Hematopoietic multipotent progenitor cell treated with erythropoietin and hydrocortisone succinate and interleukin-3 and kit ligand, for 17 days (in vitro differentiated cells): ENCODE measurements at regions not wholly inside any gene's neighbourhood (a gene's known extent, or its start where the extent isn't known, plus 50 kb on each side); places are given as distances from the start of the nearest gene placed in this dataset.
"Not testable (repeated sequence)": the region's sequence is repeated elsewhere in the genome, so short reads cannot be mapped to it uniquely, and the experiment has no call there.

Source experiments
- DNase-seq: peaks from one replicate; pipeline ENCODE4 v3.0.0-alpha.2; 2015; ENCODE audit warnings: low spot score

GRCh38 chr18:70808481-70809056, 519.7 kb downstream of the SOCS6 start:
- no peak for DNase-seq

GRCh38 chr18:70781860-70782453, 493.1 kb downstream of the SOCS6 start:
- DNase-seq: peak; percentile 6

- not testable (repeated sequence) for DNase-seq
These were observed 477.4 kb downstream of the SOCS6 start for GRCh38 chr18:70766254-70766653.

GRCh38 chr18:70762812-70763211, 474.0 kb downstream of the SOCS6 start:
- no peak for DNase-seq

- DNase-seq: no peak
These were observed 469.9 kb downstream of the SOCS6 start for GRCh38 chr18:70758780-70759179.

DNA sequence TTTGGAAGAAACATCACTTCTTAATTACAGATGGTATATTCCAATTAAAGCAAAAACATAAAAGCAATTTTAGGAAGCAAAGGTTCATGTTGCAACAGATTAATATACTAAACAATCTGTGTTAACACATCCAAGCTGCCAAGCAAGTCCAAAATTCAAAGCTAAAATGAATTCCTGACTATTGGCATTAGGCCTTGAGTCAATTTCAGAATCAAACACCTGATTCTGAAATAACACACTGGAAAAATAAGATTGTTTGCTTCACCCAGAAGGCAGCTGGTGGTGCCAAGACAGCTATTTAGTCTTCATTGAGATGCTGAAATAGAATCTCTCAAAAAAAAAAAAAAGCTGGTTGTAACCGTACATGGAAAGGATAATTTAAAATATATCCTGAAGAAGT, 465.6 kb downstream of the SOCS6 start:
- DNase-seq: no peak

DNA sequence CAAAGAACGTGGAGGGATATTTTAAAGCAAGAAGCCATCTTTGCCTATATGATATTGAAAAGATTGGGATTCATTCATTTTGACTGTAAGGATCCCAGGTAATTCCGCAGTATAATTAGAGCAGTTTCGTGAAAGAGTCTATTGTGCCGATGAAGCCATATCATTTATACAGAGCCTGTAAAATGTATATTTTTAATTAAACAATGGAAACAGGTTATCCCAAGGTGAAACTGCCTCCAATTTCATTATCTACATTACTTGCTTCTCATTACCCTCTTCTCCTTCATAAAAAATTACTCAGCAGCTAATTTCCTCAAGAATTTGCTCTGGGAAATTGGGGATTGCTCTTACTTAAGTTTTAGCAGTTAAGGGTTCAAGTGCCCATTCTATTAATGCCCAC, 444.1 kb downstream of the SOCS6 start:
- no peak for DNase-seq

DNA sequence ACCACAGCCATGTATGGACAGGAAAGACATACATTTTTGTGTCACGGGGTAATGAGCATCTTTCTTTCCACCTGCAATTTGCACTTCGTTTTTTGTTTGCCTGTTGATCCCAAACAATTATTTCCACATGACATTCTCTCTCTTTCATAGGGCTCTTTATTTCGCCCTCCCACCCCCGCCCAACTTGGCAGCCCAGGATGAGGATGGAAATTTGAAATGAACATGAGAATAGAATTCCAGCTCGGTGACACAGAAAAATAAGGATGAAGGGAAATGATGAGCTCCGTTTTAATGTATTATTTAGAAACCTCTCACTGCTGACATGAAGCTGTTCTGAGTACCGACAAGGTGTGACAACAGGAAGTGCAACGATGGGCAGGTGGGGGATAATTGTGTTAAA, 443.3 kb downstream of the SOCS6 start:
- DNase-seq: no peak

DNA sequence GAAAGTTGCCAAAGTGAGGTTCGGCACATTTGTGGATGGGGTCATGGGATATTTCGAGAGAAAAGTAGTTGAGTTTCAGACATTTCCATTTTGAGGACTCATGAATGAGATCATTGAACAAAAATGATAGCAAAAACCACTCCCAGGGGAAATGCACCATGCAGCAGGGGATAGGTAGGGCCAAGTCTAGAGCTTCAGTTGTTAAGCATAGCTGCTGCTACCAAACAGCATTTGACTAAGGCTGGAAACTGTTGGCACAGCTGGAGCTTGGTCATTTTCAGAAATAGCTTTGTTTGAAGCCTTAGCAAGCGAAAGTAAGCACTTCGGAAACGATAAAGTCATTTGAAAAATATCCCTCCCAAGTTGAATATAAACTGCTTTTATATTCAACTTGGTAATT, 431.8 kb downstream of the SOCS6 start:
- DNase-seq: no peak

DNA sequence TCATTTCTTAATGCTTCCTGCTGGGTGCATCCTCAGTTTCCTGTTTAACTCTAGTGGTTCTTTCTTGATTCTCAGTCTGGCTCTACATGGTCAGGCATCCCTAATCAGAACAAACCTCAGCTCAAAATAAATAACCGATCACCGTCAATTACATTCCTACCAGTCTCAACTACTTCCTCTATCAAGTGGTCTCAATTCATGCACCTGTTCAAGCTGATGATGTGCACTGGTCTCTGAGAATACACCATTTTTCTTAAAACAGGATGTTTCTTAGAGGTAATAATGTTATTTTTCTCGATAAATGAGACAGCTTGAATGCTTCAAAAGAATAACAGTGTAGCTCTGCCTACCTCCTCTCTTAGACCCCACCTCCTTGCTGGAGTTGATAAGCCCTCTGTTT, 420.9 kb downstream of the SOCS6 start:
- no peak for DNase-seq

- no peak for DNase-seq
These were observed 420.3 kb downstream of the SOCS6 start for GRCh38 chr18:70709144-70709543.

- DNase-seq: no peak
These were observed 417.1 kb downstream of the SOCS6 start for GRCh38 chr18:70705831-70706416.

- no peak for DNase-seq
These were observed 411.7 kb downstream of the SOCS6 start for GRCh38 chr18:70700496-70700895.

- no peak for DNase-seq
These were observed 409.7 kb downstream of the SOCS6 start for GRCh38 chr18:70698574-70698973.

GRCh38 chr18:70693246-70693645, 404.4 kb downstream of the SOCS6 start:
- DNase-seq: no peak

GRCh38 chr18:70689765-70690164, 400.9 kb downstream of the SOCS6 start:
- DNase-seq: not testable (repeated sequence)

DNA sequence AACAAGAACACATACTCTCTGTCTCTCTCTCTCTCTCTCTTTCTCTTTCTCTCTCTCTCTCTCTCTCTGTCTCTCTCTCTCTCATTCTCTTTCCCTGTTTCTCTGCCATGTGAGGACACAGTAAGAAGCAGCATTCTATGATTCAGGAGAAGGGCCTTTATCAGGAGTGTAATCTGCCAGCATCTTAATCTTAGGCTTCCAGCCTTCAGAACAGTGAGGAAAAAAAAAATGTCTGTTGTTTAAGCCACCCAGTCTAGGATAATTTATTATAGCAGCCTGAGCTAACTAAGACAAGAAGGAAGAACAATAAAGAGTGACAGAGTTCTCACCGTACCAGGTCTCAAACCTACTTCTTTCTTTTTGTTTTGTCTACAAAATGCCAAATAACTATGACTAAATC, 399.4 kb downstream of the SOCS6 start:
- no peak for DNase-seq

- DNase-seq: no peak
These were observed 396.0 kb downstream of the SOCS6 start for GRCh38 chr18:70684821-70685220.

GRCh38 chr18:70683263-70683662, 394.4 kb downstream of the SOCS6 start:
- no peak for DNase-seq

DNA sequence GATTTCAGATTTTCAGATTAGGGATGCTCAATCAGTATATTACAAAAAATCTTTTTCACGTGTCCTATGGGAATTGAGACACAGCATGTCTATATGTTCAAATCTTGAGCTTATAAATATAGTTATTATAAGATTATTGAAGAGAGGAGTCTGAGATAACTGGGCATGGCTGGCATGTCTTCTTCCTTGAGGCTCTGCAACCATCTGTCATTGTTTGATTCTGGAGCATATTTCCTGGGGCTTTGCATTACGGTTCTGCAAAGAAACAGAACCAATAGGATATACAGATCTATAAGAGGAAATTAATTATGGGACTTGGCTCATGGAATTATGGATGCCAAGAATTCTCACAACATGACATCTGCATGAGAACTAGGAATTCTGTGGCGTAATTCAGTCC, 386.1 kb downstream of the SOCS6 start:
- no peak for DNase-seq

- DNase-seq: no peak
These were observed 385.0 kb downstream of the SOCS6 start for GRCh38 chr18:70673831-70674230.

GRCh38 chr18:70672581-70672980, 383.7 kb downstream of the SOCS6 start:
- no peak for DNase-seq

DNA sequence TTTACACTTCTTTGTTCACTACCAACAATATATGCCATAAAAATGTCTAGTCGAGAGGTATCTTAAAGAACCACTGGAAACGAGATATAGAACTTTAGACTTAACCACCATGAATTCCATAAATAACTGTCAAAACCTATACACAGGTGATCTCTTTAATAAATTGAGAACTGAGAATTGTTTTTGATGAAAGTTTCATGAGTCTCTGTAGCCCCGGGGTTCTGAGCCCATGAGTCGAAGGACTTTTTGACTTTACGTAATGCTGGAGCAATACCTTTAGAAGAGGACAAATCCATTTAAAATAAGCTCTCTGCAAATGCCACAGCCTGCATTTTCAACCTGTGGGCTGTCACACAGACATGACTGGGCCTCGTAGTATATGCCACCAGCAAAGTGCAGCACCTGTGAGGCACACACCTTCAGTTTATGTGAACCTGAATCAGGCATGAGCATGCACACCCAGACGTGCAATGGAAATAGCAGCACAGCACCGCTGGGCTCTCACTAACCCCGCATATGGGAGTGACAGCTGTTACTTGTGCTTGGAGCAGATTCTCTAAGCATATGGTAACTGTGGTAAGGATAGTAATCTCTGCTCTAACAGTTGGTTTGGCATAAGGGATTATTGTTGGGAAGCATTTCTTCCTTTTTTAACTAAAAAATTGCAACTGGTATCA, 383.2 kb downstream of the SOCS6 start:
- DNase-seq: no peak
